Psoas muscle (tissue), 7 donors: ENCODE measurements at regions not wholly inside any gene's neighbourhood (a gene's known extent, or its start where the extent isn't known, plus 50 kb on each side); places are given as distances from the start of the nearest gene placed in this dataset.

ENCODE experiments used
- ATAC-seq, 4 donors: fragments of 200-7000 bp; cut with Tn5 transposase; one replicate each; pipeline ENCODE4 v1.9.1; 2020; ENCODE audit warnings: moderate library complexity in 3 of 4, mild to moderate bottlenecking in 2 of 4
- DNase-seq, 2 donors: peaks; one replicate each; pipeline ENCODE4 v3.0.0-alpha.2; 2020
- H3K27ac ChIP-seq: fragments of 200-600 bp; one replicate; pipeline ENCODE4 v1.8.0; 2022
- H3K27me3 ChIP-seq, 3 donors: fragments of 200-600 bp in 1 of 3; one replicate each; pipeline versions ENCODE4 v1.6.1 to v1.8.0; 2013 to 2022; ENCODE audit warnings: low read length in 2 of 3, mild to moderate bottlenecking in 2 of 3, moderate library complexity in 1 of 3; ENCODE audit not compliant: insufficient read depth in 3 of 3
- H3K36me3 ChIP-seq, 2 donors: fragments of 200-600 bp in 1 of 2; one replicate each; pipeline versions ENCODE4 v1.6.1 to v1.8.0; 2013 to 2022; ENCODE audit warnings: low read depth in 1 of 2, mild to moderate bottlenecking in 1 of 2, moderate library complexity in 1 of 2; ENCODE audit not compliant: insufficient read depth in 1 of 2
- H3K4me1 ChIP-seq: fragments of 200-600 bp; one replicate; pipeline ENCODE4 v1.8.0; 2022
- H3K4me3 ChIP-seq: fragments of 200-600 bp; one replicate; pipeline ENCODE4 v1.8.0; 2022; ENCODE audit warnings: mild to moderate bottlenecking
- H3K9me3 ChIP-seq: fragments of 200-600 bp; one replicate; pipeline ENCODE4 v1.8.0; 2022
- WGBS, 3 donors: extraction: QIAGEN DNeasy Blood & Tissue Kit; methylation state at CpG; one replicate each; pipeline versions ENCODE4 v1.1.6 to v1.1.7; 2013; 5-methylcytosine and 5-hydroxymethylcytosine counted together
- intact Hi-C, 2 donors: fragments of 100-400 bp; cut with DNase I; formaldehyde crosslinking; loops; one replicate each; pipeline versions ENCODE4 v1.11.0 to v1.14.2; 2022
- TF ChIP-seq, protein P1 (sequence below): fragments of 200-600 bp; IDR thresholded peaks from one replicate; pipeline ENCODE4 v1.8.0; 2022; ENCODE audit warnings: antibody characterized with exemption
- donor health status: healthy with polysubstance abuse.
- donor health status: DM: no; HTN: no; CAD: no; lungs with moderate emphysema.
- donor health status: Bipolar disorder and iron deficiency.
- donor health status: healthy.
- donor health status: DM: yes; HTN: yes; CAD: no.
- donor health status: DM: no; HTN: no; CAD: no.
- donor health status: DM: yes; HTN: yes; CAD: no.

DNA sequence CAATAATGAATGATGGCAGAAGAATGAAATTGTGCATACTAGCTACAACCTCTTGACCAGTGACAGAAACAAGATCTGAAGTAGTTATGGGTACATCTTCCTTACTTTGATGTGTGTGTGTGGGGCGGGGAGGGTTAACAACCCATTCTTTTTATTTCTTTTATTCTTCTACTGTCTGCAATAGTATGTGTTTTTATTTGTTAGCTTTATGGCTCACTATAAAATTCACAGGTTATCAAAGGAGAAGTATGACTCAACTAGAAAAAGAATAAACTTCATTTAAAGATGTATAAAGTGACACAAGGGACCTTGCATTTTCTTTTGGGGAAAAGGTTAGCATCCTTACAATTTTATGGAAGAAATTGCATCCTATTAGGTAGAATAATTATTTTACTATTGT is 430.5 kb downstream of the DAD1 start:
- TF ChIP-seq, protein P1, sequence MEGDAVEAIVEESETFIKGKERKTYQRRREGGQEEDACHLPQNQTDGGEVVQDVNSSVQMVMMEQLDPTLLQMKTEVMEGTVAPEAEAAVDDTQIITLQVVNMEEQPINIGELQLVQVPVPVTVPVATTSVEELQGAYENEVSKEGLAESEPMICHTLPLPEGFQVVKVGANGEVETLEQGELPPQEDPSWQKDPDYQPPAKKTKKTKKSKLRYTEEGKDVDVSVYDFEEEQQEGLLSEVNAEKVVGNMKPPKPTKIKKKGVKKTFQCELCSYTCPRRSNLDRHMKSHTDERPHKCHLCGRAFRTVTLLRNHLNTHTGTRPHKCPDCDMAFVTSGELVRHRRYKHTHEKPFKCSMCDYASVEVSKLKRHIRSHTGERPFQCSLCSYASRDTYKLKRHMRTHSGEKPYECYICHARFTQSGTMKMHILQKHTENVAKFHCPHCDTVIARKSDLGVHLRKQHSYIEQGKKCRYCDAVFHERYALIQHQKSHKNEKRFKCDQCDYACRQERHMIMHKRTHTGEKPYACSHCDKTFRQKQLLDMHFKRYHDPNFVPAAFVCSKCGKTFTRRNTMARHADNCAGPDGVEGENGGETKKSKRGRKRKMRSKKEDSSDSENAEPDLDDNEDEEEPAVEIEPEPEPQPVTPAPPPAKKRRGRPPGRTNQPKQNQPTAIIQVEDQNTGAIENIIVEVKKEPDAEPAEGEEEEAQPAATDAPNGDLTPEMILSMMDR: no peak
- WGBS, 3 donors: 88 to 97% (median 95%) methylated on average over 1 of the region's 1 CpG
- intact Hi-C loops: no loop called here
- Histone ChIP-seq H3K4me3 (no peak overlapping the region), H3K27me3 (no peaks in the 10 kb centered on the region), H3K4me1 (no peaks in the 10 kb centered on the region), H3K27ac (no peak overlapping the region), H3K36me3 (no peaks in the 10 kb centered on the region), H3K9me3 (no peaks in the 10 kb centered on the region)
- ATAC-seq (no peak), DNase-seq (no peak)

DNA sequence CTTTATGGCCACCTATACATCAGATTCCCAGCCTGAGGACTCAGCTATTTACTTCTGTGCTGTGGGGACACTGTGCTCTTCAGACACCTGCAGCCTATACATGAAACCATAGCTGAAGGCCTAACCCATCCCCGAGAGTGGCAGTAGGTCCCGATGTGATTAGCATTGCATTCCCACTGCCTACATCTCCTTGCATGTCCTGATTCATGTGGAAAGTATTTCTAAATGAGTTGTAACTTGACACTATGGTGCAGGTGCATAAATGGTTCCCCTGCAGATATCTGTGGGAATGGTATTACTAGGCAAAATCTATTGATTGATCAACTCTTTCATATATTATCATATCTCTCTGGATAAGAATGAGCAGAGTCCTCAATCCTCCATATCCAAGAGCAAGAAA is 433.5 kb downstream of the DAD1 start:
- intact Hi-C loops: no loop called here
- WGBS, 3 donors: 57 to 62% (median 61%) methylated on average over 2 of the region's 2 CpGs
- Histone ChIP-seq H3K36me3 (no peaks in the 10 kb centered on the region), H3K27me3 (no peaks in the 10 kb centered on the region), H3K27ac (no peak overlapping the region), H3K9me3 (no peaks in the 10 kb centered on the region), H3K4me1 (no peaks in the 10 kb centered on the region), H3K4me3 (no peak overlapping the region)
- TF ChIP-seq, protein P1: no peak
- DNase-seq (no peak), ATAC-seq (no peak)

DNA sequence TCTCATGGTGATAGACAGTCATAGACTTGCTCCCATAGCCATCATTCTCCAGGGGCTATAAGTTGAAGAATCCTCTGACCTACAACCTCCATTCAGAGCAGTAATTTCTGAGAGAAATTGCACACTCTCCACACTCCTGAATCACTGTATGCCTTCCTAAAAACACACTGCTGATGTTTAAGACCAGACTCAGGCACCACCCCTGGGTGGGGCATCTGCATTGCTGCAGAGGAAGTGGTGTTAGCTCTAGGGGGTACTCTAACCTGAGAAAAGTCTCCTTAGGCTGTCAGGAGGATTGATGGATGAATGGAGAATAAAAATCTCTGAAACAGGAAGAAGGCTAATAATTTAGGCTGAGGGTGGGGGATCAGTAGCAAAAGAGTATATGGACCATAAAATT is 436.1 kb downstream of the DAD1 start:
- intact Hi-C loops: no loop called here
- H3K9me3 ChIP-seq: no peaks in the 10 kb centered on the region
- TF ChIP-seq, protein P1: no peak

DNA sequence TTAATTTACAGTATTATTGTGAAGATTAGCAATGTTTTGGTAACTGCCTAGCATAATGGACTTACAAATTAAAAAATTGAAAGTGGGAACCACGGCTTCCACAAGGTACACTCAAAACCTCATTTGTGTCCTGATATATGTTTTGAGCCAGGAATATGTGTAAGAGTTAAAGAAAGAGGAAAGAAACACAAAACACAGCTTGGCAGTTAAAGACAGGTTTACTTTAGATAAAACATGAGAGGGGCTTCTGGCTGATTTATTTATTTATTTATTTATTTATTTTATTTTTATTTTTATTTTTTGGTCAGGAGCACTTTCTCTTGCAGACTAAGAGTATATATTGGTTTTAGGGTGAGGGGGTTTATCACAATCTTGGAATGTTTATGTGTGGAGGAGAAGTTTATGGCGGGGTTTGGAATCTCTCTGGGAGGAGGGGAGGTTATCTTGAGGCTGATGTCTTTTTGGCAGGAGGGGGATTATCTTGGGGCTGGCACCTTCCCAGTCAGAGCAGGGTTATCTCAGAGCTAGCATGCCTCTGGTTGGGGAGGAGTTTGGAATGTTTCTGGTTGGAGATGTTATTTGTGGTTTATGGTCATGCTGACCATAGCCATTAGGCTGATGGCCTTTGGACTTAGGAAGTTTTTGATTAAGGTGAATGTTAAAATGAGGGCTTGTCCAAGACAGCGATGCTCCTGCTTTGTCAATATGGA is 436.7 kb downstream of the DAD1 start:
- Histone ChIP-seq H3K9me3 (no peaks in the 10 kb centered on the region), H3K4me1 (no peaks in the 10 kb centered on the region), H3K27me3 (no peaks in the 10 kb centered on the region), H3K4me3 (no peak overlapping the region), H3K36me3 (no peaks in the 10 kb centered on the region), H3K27ac (no peak overlapping the region)
- DNase-seq (no peak), ATAC-seq (no peak)
- TF ChIP-seq, protein P1: no peak
- 72 to 87% (median 77%) methylated on average over 3 of the region's 3 CpGs for WGBS, 3 donors
- intact Hi-C loops: no loop called here

More for the DNA sequence above, 436.1 kb downstream of the DAD1 start:
- Histone ChIP-seq H3K36me3 (no peaks in the 10 kb centered on the region), H3K27me3 (no peaks in the 10 kb centered on the region), H3K4me1 (no peaks in the 10 kb centered on the region), H3K4me3 (no peak overlapping the region), H3K27ac (no peak overlapping the region)
- no peak for DNase-seq
- ATAC-seq: no peak

DNA sequence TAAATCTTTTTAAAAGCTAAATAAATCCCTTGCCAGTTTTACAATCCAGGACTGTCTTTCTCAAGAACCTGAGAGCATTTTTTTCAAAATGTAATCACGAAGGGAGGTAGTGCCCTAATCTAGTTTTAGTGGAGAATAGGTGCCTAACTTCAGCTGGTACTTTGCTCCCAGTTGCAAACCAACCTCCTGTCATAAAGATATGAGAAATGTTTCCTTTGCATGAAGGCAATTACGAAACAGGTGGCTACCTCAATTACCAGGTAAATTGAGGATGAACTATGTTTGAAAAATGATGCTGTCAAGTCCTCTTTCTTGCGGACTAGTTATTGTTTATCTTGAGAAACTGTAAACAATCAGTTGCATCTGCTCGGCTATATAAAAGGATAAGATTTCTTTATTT is 437.9 kb downstream of the DAD1 start:
- WGBS, 3 donors: 72 to 87% (median 80%) methylated on average over 4 of the region's 4 CpGs
- intact Hi-C loops: no loop called here
- ATAC-seq: no peak
- Histone ChIP-seq H3K36me3 (no peaks in the 10 kb centered on the region), H3K4me3 (no peak overlapping the region), H3K27me3 (peaks cover 0 to 3% (median 0%) of the 10 kb centered on the region in 3 donors), H3K4me1 (no peaks in the 10 kb centered on the region), H3K9me3 (no peaks in the 10 kb centered on the region), H3K27ac (no peak overlapping the region)
- DNase-seq: no peak
- TF ChIP-seq, protein P1: no peak
